ENCODE measurements at regions not wholly inside any gene's neighbourhood (a gene's known extent, or its start where the extent isn't known, plus 50 kb on each side); places are given as distances from the start of the nearest gene placed in this dataset.
A peak's percentile ranks its signal among the peaks of the same experiment; 100 is the strongest.

GRCh38 chr4:159735281-159736207 is 632.7 kb downstream of the RAPGEF2 start:
- Mint-ChIP-seq H3K27me3 (no peaks in the 10 kb centered on the region), H3K4me1 (no peaks in the 10 kb centered on the region), H3K36me3 (ENCODE audit: low read depth) (no peaks in the 10 kb centered on the region), H3K27ac (no peak overlapping the region), H3K4me3 (no peak overlapping the region)
- ATAC-seq: no peak
- no peak for DNase-seq
- H3K9me3 ChIP-seq (ENCODE audit: control insufficient read depth, low read length, poor library complexity, severe bottlenecking): no peaks in the 10 kb centered on the region

GRCh38 chr4:159736411-159736810 is 633.5 kb downstream of the RAPGEF2 start:
- Mint-ChIP-seq H3K36me3 (ENCODE audit: low read depth) (no peaks in the 10 kb centered on the region), H3K27ac (no peak overlapping the region), H3K27me3 (no peaks in the 10 kb centered on the region), H3K4me3 (no peak overlapping the region), H3K4me1 (no peaks in the 10 kb centered on the region)
- ATAC-seq (no peak), DNase-seq (no peak)
- H3K9me3 ChIP-seq (ENCODE audit: control insufficient read depth, low read length, poor library complexity, severe bottlenecking): no peaks in the 10 kb centered on the region

GRCh38 chr4:159743971-159744370 is 641.1 kb downstream of the RAPGEF2 start:
- H3K9me3 ChIP-seq (ENCODE audit: control insufficient read depth, low read length, poor library complexity, severe bottlenecking): no peaks in the 10 kb centered on the region
- DNase-seq: no peak
- no peak for ATAC-seq
- no peaks in the 10 kb centered on the region for H3K27me3 Mint-ChIP-seq
- no peaks in the 10 kb centered on the region for H3K4me1 Mint-ChIP-seq
- H3K36me3 Mint-ChIP-seq (ENCODE audit: low read depth): no peaks in the 10 kb centered on the region
- H3K4me3 Mint-ChIP-seq: no peak overlapping the region
- H3K27ac Mint-ChIP-seq: no peak overlapping the region

- Mint-ChIP-seq H3K4me3 (no peak overlapping the region), H3K36me3 (ENCODE audit: low read depth) (no peaks in the 10 kb centered on the region), H3K4me1 (no peaks in the 10 kb centered on the region), H3K27me3 (no peaks in the 10 kb centered on the region), H3K27ac (no peak overlapping the region)
- no peak for ATAC-seq
- no peak for DNase-seq
- H3K9me3 ChIP-seq (ENCODE audit: control insufficient read depth, low read length, poor library complexity, severe bottlenecking): no peaks in the 10 kb centered on the region
Measured at GRCh38 chr4:159747983-159748382, 645.1 kb downstream of the RAPGEF2 start.

- no peaks in the 10 kb centered on the region for H3K36me3 Mint-ChIP-seq (ENCODE audit: low read depth)
- DNase-seq (no peak), ATAC-seq (no peak)
- no peak overlapping the region for H3K27ac Mint-ChIP-seq
- H3K4me3 Mint-ChIP-seq: no peak overlapping the region
- H3K4me1 Mint-ChIP-seq: no peaks in the 10 kb centered on the region
- H3K9me3 ChIP-seq (ENCODE audit: control insufficient read depth, low read length, poor library complexity, severe bottlenecking): no peaks in the 10 kb centered on the region
- no peaks in the 10 kb centered on the region for H3K27me3 Mint-ChIP-seq
Measured at GRCh38 chr4:159748834-159749444, 646.1 kb downstream of the RAPGEF2 start.

- no peak for ATAC-seq
- Mint-ChIP-seq H3K4me1 (no peaks in the 10 kb centered on the region), H3K4me3 (no peak overlapping the region), H3K36me3 (ENCODE audit: low read depth) (no peaks in the 10 kb centered on the region), H3K27me3 (no peaks in the 10 kb centered on the region), H3K27ac (no peak overlapping the region)
- DNase-seq: no peak
- H3K9me3 ChIP-seq (ENCODE audit: control insufficient read depth, low read length, poor library complexity, severe bottlenecking): no peaks in the 10 kb centered on the region
Measured at GRCh38 chr4:159757499-159757898, 654.6 kb downstream of the RAPGEF2 start.

- no peak for DNase-seq
- Mint-ChIP-seq H3K4me3 (no peak overlapping the region), H3K36me3 (ENCODE audit: low read depth) (no peaks in the 10 kb centered on the region), H3K4me1 (no peaks in the 10 kb centered on the region), H3K27ac (no peak overlapping the region), H3K27me3 (no peaks in the 10 kb centered on the region)
- H3K9me3 ChIP-seq (ENCODE audit: control insufficient read depth, low read length, poor library complexity, severe bottlenecking): no peaks in the 10 kb centered on the region
- no peak for ATAC-seq
Measured at GRCh38 chr4:159758061-159758460, 655.2 kb downstream of the RAPGEF2 start.

- Mint-ChIP-seq H3K27me3 (no peaks in the 10 kb centered on the region), H3K36me3 (ENCODE audit: low read depth) (no peaks in the 10 kb centered on the region), H3K4me3 (no peak overlapping the region), H3K27ac (no peak overlapping the region), H3K4me1 (no peaks in the 10 kb centered on the region)
- H3K9me3 ChIP-seq (ENCODE audit: control insufficient read depth, low read length, poor library complexity, severe bottlenecking): no peaks in the 10 kb centered on the region
- ATAC-seq: no peak
- DNase-seq: no peak
Measured at GRCh38 chr4:159762672-159763071, 659.8 kb downstream of the RAPGEF2 start.

GRCh38 chr4:159764343-159764952 is 661.6 kb downstream of the RAPGEF2 start:
- Mint-ChIP-seq H3K27ac (no peak overlapping the region), H3K36me3 (ENCODE audit: low read depth) (no peaks in the 10 kb centered on the region), H3K27me3 (no peaks in the 10 kb centered on the region), H3K4me1 (no peaks in the 10 kb centered on the region), H3K4me3 (no peak overlapping the region)
- no peak for ATAC-seq
- H3K9me3 ChIP-seq (ENCODE audit: control insufficient read depth, low read length, poor library complexity, severe bottlenecking): no peaks in the 10 kb centered on the region
- DNase-seq: no peak

- ATAC-seq: no peak
- H3K27ac Mint-ChIP-seq: no peak overlapping the region
- no peak overlapping the region for H3K4me3 Mint-ChIP-seq
- no peaks in the 10 kb centered on the region for H3K36me3 Mint-ChIP-seq (ENCODE audit: low read depth)
- H3K27me3 Mint-ChIP-seq: no peaks in the 10 kb centered on the region
- DNase-seq: no peak
- no peaks in the 10 kb centered on the region for H3K9me3 ChIP-seq (ENCODE audit: control insufficient read depth, low read length, poor library complexity, severe bottlenecking)
- no peaks in the 10 kb centered on the region for H3K4me1 Mint-ChIP-seq
Measured at GRCh38 chr4:159765382-159765781, 662.5 kb downstream of the RAPGEF2 start.

GRCh38 chr4:159766241-159766640 is 663.4 kb downstream of the RAPGEF2 start:
- Mint-ChIP-seq H3K27me3 (no peaks in the 10 kb centered on the region), H3K27ac (no peak overlapping the region), H3K4me3 (no peak overlapping the region), H3K36me3 (ENCODE audit: low read depth) (no peaks in the 10 kb centered on the region), H3K4me1 (no peaks in the 10 kb centered on the region)
- ATAC-seq (no peak), DNase-seq (no peak)
- no peaks in the 10 kb centered on the region for H3K9me3 ChIP-seq (ENCODE audit: control insufficient read depth, low read length, poor library complexity, severe bottlenecking)

GRCh38 chr4:159767406-159767805 is 664.5 kb downstream of the RAPGEF2 start:
- Mint-ChIP-seq H3K4me3 (peak overlapping the region; percentile 19), H3K27ac (no peak overlapping the region), H3K36me3 (ENCODE audit: low read depth) (no peaks in the 10 kb centered on the region), H3K27me3 (no peaks in the 10 kb centered on the region), H3K4me1 (no peaks in the 10 kb centered on the region)
- DNase-seq (no peak), ATAC-seq (no peak)
- H3K9me3 ChIP-seq (ENCODE audit: control insufficient read depth, low read length, poor library complexity, severe bottlenecking): no peaks in the 10 kb centered on the region

GRCh38 chr4:159768016-159768415 is 665.1 kb downstream of the RAPGEF2 start:
- DNase-seq (no peak), ATAC-seq (no peak)
- Mint-ChIP-seq H3K4me1 (no peaks in the 10 kb centered on the region), H3K27me3 (no peaks in the 10 kb centered on the region), H3K36me3 (ENCODE audit: low read depth) (no peaks in the 10 kb centered on the region), H3K4me3 (no peak overlapping the region), H3K27ac (no peak overlapping the region)
- no peaks in the 10 kb centered on the region for H3K9me3 ChIP-seq (ENCODE audit: control insufficient read depth, low read length, poor library complexity, severe bottlenecking)
